PC-9 (cell line): ENCODE measurements at regions not wholly inside any gene's neighbourhood (a gene's known extent, or its start where the extent isn't known, plus 50 kb on each side); places are given as distances from the start of the nearest gene placed in this dataset.

Source experiments
- BruUV-seq: library from RNA; stranded (reverse); fragments of 400-500 nt; replicated peaks from 2 replicates; lab custom pipeline; 2021; lab: Mats Ljungman, UMichigan
- CTCF ChIA-PET: fragments of 300-600 bp; sonication (Branson Sonifier 250); formaldehyde crosslinking; loops from one replicate; lab custom pipeline; 2022; ENCODE audit warnings: antibody characterized with exemption; lab: Charles Lee
- POLR2A ChIA-PET: fragments of 300-600 bp; sonication (Branson Sonifier 250); formaldehyde crosslinking; loops from one replicate; lab custom pipeline; 2022; ENCODE audit warnings: antibody characterized with exemption; ENCODE audit not compliant: unreplicated experiment; lab: Charles Lee
- DNase-seq, 2 experiments: peaks; one replicate each; pipeline versions ENCODE4 v3.0.0 to v3.0.0-alpha.2; 2015 to 2022; ENCODE audit warnings: mixed read lengths in 1 of 2
- H2AFZ ChIP-seq: fragments of 200-600 bp; sonication (generic); 2 replicates; pipeline ENCODE4 v1.8.1; 2017; ENCODE audit warnings: antibody characterized with exemption
- H3F3A ChIP-seq: fragments of 200-600 bp; sonication (generic); 2 replicates; pipeline ENCODE4 v1.8.1; 2017; ENCODE audit warnings: antibody characterized with exemption, mild to moderate bottlenecking, low read depth; ENCODE audit not compliant: insufficient read depth
- H3K27ac ChIP-seq: fragments of 200-600 bp; sonication (generic); 2 replicates; pipeline ENCODE4 v1.6.1; 2016; ENCODE audit warnings: mixed run types
- H3K27me3 ChIP-seq: fragments of 200-600 bp; sonication (generic); 2 replicates; pipeline ENCODE4 v1.6.1; 2016; ENCODE audit warnings: low read depth, mixed run types; ENCODE audit not compliant: insufficient read depth
- H3K36me3 ChIP-seq: fragments of 200-600 bp; sonication (generic); 2 replicates; pipeline ENCODE4 v1.6.1; 2016; ENCODE audit warnings: low read depth, mixed run types
- H3K4me1 ChIP-seq: fragments of 200-600 bp; sonication (generic); replicated peaks from 2 replicates; pipeline ENCODE4 v1.6.1; 2016; ENCODE audit warnings: mixed run types; ENCODE audit not compliant: insufficient read depth
- H3K4me2 ChIP-seq: fragments of 200-600 bp; sonication (generic); 2 replicates; pipeline ENCODE4 v1.6.1; 2017; ENCODE audit warnings: mixed run types
- H3K4me3 ChIP-seq: fragments of 200-600 bp; sonication (generic); 2 replicates; pipeline ENCODE4 v1.6.1; 2016; ENCODE audit warnings: mixed run types
- H3K79me2 ChIP-seq: fragments of 200-600 bp; sonication (generic); 2 replicates; pipeline ENCODE4 v1.6.1; 2017; ENCODE audit warnings: low read depth, mixed run types
- H3K9me2 ChIP-seq: fragments of 200-600 bp; sonication (generic); 2 replicates; pipeline ENCODE4 v1.8.1; 2017; ENCODE audit warnings: mild to moderate bottlenecking; ENCODE audit not compliant: insufficient read depth
- H3K9me3 ChIP-seq: fragments of 200-600 bp; sonication (generic); 2 replicates; pipeline ENCODE4 v1.8.1; 2016; ENCODE audit warnings: low read depth; ENCODE audit not compliant: insufficient read depth
- H4K20me1 ChIP-seq: fragments of 200-600 bp; sonication (generic); 2 replicates; pipeline ENCODE4 v1.8.1; 2017; ENCODE audit not compliant: insufficient read depth
- CTCF ChIP-seq: fragments of 200-600 bp; sonication (generic); conservative IDR thresholded peaks from 2 replicates; pipeline ENCODE4 v1.6.1; 2017; ENCODE audit warnings: mixed run types, antibody characterized with exemption, mild to moderate bottlenecking, moderate library complexity
- EZH2 ChIP-seq: fragments of 200-600 bp; sonication (generic); IDR thresholded peaks from 2 replicates; pipeline ENCODE4 v1.8.0; 2017; ENCODE audit warnings: antibody characterized with exemption, low read depth
- intact Hi-C: fragments of 100-400 bp; cut with micrococcal nuclease; formaldehyde crosslinking; loops from one replicate; pipeline ENCODE4 v1.10.0; 2022; ENCODE audit not compliant: unreplicated experiment

GRCh38 chr3:20692675-20693074, 506.7 kb upstream of the SGO1 start:
- no peak for TF ChIP-seq CTCF
- TF ChIP-seq EZH2, result no peak
- H4K20me1 ChIP-seq, result no peaks in the 10 kb centered on the region
- no peaks in the 10 kb centered on the region for H3K27me3 ChIP-seq
- no peaks in the 10 kb centered on the region for H3K4me1 ChIP-seq
- no peak overlapping the region for H2AFZ ChIP-seq
- no peak overlapping the region for H3K4me3 ChIP-seq
- CTCF ChIA-PET, result no interaction called here
- H3F3A ChIP-seq, result no peaks in the 10 kb centered on the region
- H3K27ac ChIP-seq, result no peak overlapping the region
- POLR2A ChIA-PET, result no interaction called here
- intact Hi-C loops, result no loop called here
- DNase-seq, result no peak
- no peak overlapping the region for H3K4me2 ChIP-seq
- H3K9me2 ChIP-seq, result no peaks in the 10 kb centered on the region; the same call in 1 of the 2 replicates
- H3K9me3 ChIP-seq, result no peaks in the 10 kb centered on the region
- no TSS peak for BruUV-seq
- H3K79me2 ChIP-seq, result no peaks in the 10 kb centered on the region
- no peaks in the 10 kb centered on the region for H3K36me3 ChIP-seq

GRCh38 chr3:20683910-20684309, 497.9 kb upstream of the SGO1 start:
- no peaks in the 10 kb centered on the region for H3K9me3 ChIP-seq
- no peak for DNase-seq
- H3K79me2 ChIP-seq, result no peaks in the 10 kb centered on the region
- no peak overlapping the region for H2AFZ ChIP-seq
- no peaks in the 10 kb centered on the region for H3K27me3 ChIP-seq
- H3K4me2 ChIP-seq, result no peak overlapping the region
- H3K36me3 ChIP-seq, result no peaks in the 10 kb centered on the region
- ChIA-PET CTCF (no interaction called here), POLR2A (no interaction called here)
- H3K4me1 ChIP-seq, result no peaks in the 10 kb centered on the region
- no peak overlapping the region for H3K4me3 ChIP-seq
- H4K20me1 ChIP-seq, result no peaks in the 10 kb centered on the region
- H3F3A ChIP-seq, result no peaks in the 10 kb centered on the region
- no peak for TF ChIP-seq CTCF
- no peak for TF ChIP-seq EZH2
- no peaks in the 10 kb centered on the region for H3K9me2 ChIP-seq
- H3K27ac ChIP-seq, result no peak overlapping the region
- BruUV-seq, result no TSS peak
- intact Hi-C loops, result no loop called here

- no peak overlapping the region for H3K27ac ChIP-seq
- no peaks in the 10 kb centered on the region for H3K9me2 ChIP-seq
- no peak for TF ChIP-seq CTCF
- no peak for TF ChIP-seq EZH2
- no peaks in the 10 kb centered on the region for H3K9me3 ChIP-seq
- intact Hi-C loops, result no loop called here
- H4K20me1 ChIP-seq, result no peaks in the 10 kb centered on the region
- H3K27me3 ChIP-seq, result no peaks in the 10 kb centered on the region
- BruUV-seq, result no TSS peak
- H3K36me3 ChIP-seq, result no peaks in the 10 kb centered on the region
- H3K4me2 ChIP-seq, result no peak overlapping the region
- no peaks in the 10 kb centered on the region for H3K79me2 ChIP-seq
- POLR2A ChIA-PET, result no interaction called here
- H3F3A ChIP-seq, result no peaks in the 10 kb centered on the region
- no peak for DNase-seq
- H3K4me1 ChIP-seq, result no peaks in the 10 kb centered on the region
- no peak overlapping the region for H3K4me3 ChIP-seq
- CTCF ChIA-PET, result no interaction called here
- H2AFZ ChIP-seq, result no peak overlapping the region
These were observed 496.6 kb upstream of the SGO1 start for GRCh38 chr3:20682573-20682972.
